ENCODE measurements at regions not wholly inside any gene's neighbourhood (a gene's known extent, or its start where the extent isn't known, plus 50 kb on each side); places are given as distances from the start of the nearest gene placed in this dataset.

DNA sequence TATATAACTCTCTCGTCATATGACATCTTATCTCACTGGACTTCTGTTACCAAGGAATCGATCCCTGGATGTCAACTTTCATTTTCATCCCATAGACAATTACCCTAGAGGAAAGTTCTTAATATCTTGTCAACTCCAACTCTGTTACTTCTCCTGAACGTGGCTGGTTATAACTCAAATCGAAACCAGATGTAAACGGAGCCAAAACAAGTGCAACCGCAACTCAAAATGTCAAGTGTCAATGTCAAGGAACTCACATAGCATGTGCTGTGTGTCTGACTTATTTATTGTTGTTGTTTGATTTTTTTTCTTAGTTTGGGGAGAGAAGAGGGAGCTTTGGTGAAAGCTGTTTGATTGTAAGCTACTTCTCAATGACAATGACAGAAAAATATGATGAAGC is 108.6 kb downstream of the VIP start:
- Histone ChIP-seq H3K4me3 (no peak overlapping the region), H3K36me3 (ENCODE audit: low read depth) (no peaks in the 10 kb centered on the region), H3K27ac (no peak overlapping the region), H3K9ac (no peak overlapping the region), H3K27me3 (replicated peaks; ENCODE audit: insufficient read depth) (peaks cover 13% of the 10 kb centered on the region; the same call in 1 of the 2 replicates), H3K9me2 (ENCODE audit: insufficient read depth) (no peaks in the 10 kb centered on the region), H3K4me1 (ENCODE audit: insufficient read depth) (no peaks in the 10 kb centered on the region), H3K9me3 (ENCODE audit: low read depth) (no peaks in the 10 kb centered on the region), H4K20me1 (ENCODE audit: insufficient read depth) (no peaks in the 10 kb centered on the region), H3K4me2 (ENCODE audit: unreplicated experiment) (no peak overlapping the region), H2AFZ (no peak overlapping the region), H3K79me2 (ENCODE audit: insufficient read depth) (no peaks in the 10 kb centered on the region), H3F3A (ENCODE audit: insufficient read depth) (no peaks in the 10 kb centered on the region)
- DNase-seq = no peak
- in situ Hi-C loops (cut with MboI) = no loop called here
- TF ChIP-seq EZH2 (IDR thresholded peaks at IDR 0.05; ENCODE audit: insufficient read depth, poor library complexity, severe bottlenecking) (no peak), EZH2phosphoT487 (IDR thresholded peaks at IDR 0.05; ENCODE audit: insufficient read depth, low read depth) (no peak)
- 33 to 34% methylated on average over 6 of the region's 6 CpGs for WGBS, 2 experiments (ENCODE audit: low coverage in 1 of 2, low lambda C conversion rate in 2 of 2, missing lambda C conversion rate in 2 of 2)

DNA sequence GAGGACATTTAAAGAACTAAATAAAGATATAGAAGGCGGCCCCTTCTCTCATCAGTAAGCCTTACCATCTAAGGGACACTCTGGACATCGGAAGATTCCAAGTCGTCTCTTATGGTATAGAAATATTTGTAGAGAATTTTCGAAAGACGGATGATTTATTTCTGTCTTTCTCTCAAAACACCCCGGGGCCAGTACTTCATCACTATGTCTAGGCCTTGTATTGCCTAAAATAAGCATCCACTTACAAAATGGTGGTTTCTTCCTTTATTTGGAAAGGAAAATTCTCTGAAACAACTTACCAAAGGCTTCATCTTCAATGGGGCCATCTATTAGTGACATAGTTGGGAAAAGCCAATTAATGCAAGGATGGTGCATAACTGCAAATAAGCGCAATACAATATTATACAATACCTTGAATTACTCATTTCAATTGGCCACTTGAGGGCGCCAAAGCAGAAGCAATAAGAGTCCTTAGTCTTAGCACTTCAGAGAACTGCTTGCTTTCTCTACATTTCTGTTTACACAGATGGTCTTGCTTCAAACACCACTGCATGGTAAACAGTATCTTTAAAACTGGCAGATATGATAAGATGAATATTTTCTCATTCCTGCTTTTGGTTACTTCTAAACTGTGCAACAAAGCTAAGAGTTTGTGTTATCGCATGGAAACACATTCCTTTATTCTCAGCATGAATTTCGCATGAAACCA is 113.2 kb downstream of the VIP start:
- Histone ChIP-seq H3F3A (ENCODE audit: insufficient read depth) (no peaks in the 10 kb centered on the region), H2AFZ (no peak overlapping the region), H3K4me2 (ENCODE audit: unreplicated experiment) (no peak overlapping the region), H3K9ac (no peak overlapping the region), H3K27ac (no peak overlapping the region), H3K4me1 (ENCODE audit: insufficient read depth) (no peaks in the 10 kb centered on the region), H3K79me2 (ENCODE audit: insufficient read depth) (no peaks in the 10 kb centered on the region), H3K9me2 (ENCODE audit: insufficient read depth) (no peaks in the 10 kb centered on the region), H4K20me1 (ENCODE audit: insufficient read depth) (no peaks in the 10 kb centered on the region), H3K27me3 (replicated peaks; ENCODE audit: insufficient read depth) (peaks cover 13% of the 10 kb centered on the region; the same call in 1 of the 2 replicates), H3K9me3 (ENCODE audit: low read depth) (no peaks in the 10 kb centered on the region), H3K36me3 (ENCODE audit: low read depth) (no peaks in the 10 kb centered on the region), H3K4me3 (no peak overlapping the region)
- no peak for TF ChIP-seq EZH2 (IDR thresholded peaks at IDR 0.05; ENCODE audit: insufficient read depth, poor library complexity, severe bottlenecking)
- no peak for TF ChIP-seq EZH2phosphoT487 (IDR thresholded peaks at IDR 0.05; ENCODE audit: insufficient read depth, low read depth)
- DNase-seq = peak; percentile 75
- WGBS, 2 experiments (ENCODE audit: low coverage in 1 of 2, low lambda C conversion rate in 2 of 2, missing lambda C conversion rate in 2 of 2) = 56 to 57% methylated on average over 10 of the region's 10 CpGs
- in situ Hi-C loops (cut with MboI) = no loop called here

DNA sequence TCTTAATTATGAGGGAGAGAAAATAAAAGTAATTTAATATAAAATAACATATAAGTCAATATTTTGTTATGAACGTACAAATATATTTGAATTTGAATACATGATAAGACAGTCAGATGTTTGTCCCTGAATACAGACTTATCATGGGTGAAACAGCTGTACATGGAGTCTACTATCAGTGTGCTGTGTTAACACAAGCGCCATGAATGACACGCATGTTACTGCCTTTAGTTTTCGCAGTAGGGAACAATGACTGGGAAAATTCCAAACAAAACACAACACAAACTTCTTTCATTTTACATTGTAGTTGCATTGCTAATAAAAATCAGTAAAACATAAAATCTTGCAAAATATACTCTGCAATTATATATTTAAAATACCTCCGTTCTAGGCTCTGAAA is 108.6 kb downstream of the FBXO5 start:
- no peaks in the 10 kb centered on the region for H3K36me3 ChIP-seq (ENCODE audit: low read depth)
- no peak overlapping the region for H3K4me2 ChIP-seq (ENCODE audit: unreplicated experiment)
- in situ Hi-C loops (cut with MboI) = no loop called here
- no peak overlapping the region for H3K9ac ChIP-seq
- DNase-seq = no peak
- no peaks in the 10 kb centered on the region for H3F3A ChIP-seq (ENCODE audit: insufficient read depth)
- H3K4me1 ChIP-seq (ENCODE audit: insufficient read depth) = no peaks in the 10 kb centered on the region
- H4K20me1 ChIP-seq (ENCODE audit: insufficient read depth) = no peaks in the 10 kb centered on the region
- no peaks in the 10 kb centered on the region for H3K9me3 ChIP-seq (ENCODE audit: low read depth)
- no peaks in the 10 kb centered on the region for H3K9me2 ChIP-seq (ENCODE audit: insufficient read depth)
- TF ChIP-seq EZH2 (IDR thresholded peaks at IDR 0.05; ENCODE audit: insufficient read depth, poor library complexity, severe bottlenecking) (no peak), EZH2phosphoT487 (IDR thresholded peaks at IDR 0.05; ENCODE audit: insufficient read depth, low read depth) (no peak)
- H3K27me3 ChIP-seq (replicated peaks; ENCODE audit: insufficient read depth) = no peaks in the 10 kb centered on the region
- no peak overlapping the region for H3K27ac ChIP-seq
- 66 to 69% methylated on average over 5 of the region's 5 CpGs for WGBS, 2 experiments (ENCODE audit: low coverage in 1 of 2, low lambda C conversion rate in 2 of 2, missing lambda C conversion rate in 2 of 2)
- no peak overlapping the region for H3K4me3 ChIP-seq
- H3K79me2 ChIP-seq (ENCODE audit: insufficient read depth) = no peaks in the 10 kb centered on the region
- no peak overlapping the region for H2AFZ ChIP-seq

DNA sequence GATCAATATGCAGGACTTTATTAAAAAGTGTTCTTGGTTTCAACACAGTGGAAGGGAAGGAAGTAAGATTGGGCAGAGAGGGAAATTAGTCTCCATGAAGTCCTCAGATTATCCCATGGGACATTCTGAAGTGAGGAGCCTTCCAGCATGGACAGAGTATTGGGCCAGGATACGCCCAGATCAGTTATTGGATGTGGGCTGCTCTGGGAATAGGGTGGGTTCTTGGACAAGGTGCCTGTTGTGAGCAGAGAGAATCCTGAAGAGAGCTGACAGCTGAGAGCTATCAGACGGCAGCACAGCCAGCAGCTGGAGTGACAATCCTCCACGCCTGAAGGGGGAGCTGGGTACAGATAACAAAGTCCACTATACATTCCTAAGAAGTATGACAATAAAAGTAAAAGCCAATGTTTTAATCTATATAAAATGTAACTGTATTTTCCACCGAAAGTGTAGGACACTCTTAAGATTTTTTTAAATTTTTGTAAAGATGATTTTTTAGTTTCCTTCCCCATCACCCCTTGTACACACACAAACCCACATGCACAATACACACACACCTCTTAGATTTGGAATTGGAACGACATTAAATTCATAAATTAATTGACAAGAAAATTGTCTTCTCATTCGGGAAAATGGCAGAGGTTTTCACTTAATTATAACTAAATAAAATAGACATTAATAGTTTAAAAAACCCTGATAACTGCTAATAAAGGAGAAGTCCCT is 107.8 kb downstream of the FBXO5 start:
- Histone ChIP-seq H2AFZ (no peak overlapping the region), H3F3A (ENCODE audit: insufficient read depth) (no peaks in the 10 kb centered on the region), H3K36me3 (ENCODE audit: low read depth) (no peaks in the 10 kb centered on the region), H3K79me2 (ENCODE audit: insufficient read depth) (no peaks in the 10 kb centered on the region), H3K9ac (no peak overlapping the region), H3K9me2 (ENCODE audit: insufficient read depth) (no peaks in the 10 kb centered on the region), H3K27me3 (replicated peaks; ENCODE audit: insufficient read depth) (no peaks in the 10 kb centered on the region), H3K27ac (no peak overlapping the region), H4K20me1 (ENCODE audit: insufficient read depth) (no peaks in the 10 kb centered on the region), H3K4me2 (ENCODE audit: unreplicated experiment) (no peak overlapping the region), H3K9me3 (ENCODE audit: low read depth) (no peaks in the 10 kb centered on the region), H3K4me1 (ENCODE audit: insufficient read depth) (no peaks in the 10 kb centered on the region), H3K4me3 (no peak overlapping the region)
- no peak for TF ChIP-seq EZH2phosphoT487 (IDR thresholded peaks at IDR 0.05; ENCODE audit: insufficient read depth, low read depth)
- no peak for TF ChIP-seq EZH2 (IDR thresholded peaks at IDR 0.05; ENCODE audit: insufficient read depth, poor library complexity, severe bottlenecking)
- in situ Hi-C loops (cut with MboI) = no loop called here
- 41 to 42% methylated on average over 6 of the region's 6 CpGs for WGBS, 2 experiments (ENCODE audit: low coverage in 1 of 2, low lambda C conversion rate in 2 of 2, missing lambda C conversion rate in 2 of 2)
- no peak for DNase-seq

All from GM23248 (cell line).